ENCODE measurements at regions not wholly inside any gene's neighbourhood (a gene's known extent, or its start where the extent isn't known, plus 50 kb on each side); places are given as distances from the start of the nearest gene placed in this dataset.

DNA sequence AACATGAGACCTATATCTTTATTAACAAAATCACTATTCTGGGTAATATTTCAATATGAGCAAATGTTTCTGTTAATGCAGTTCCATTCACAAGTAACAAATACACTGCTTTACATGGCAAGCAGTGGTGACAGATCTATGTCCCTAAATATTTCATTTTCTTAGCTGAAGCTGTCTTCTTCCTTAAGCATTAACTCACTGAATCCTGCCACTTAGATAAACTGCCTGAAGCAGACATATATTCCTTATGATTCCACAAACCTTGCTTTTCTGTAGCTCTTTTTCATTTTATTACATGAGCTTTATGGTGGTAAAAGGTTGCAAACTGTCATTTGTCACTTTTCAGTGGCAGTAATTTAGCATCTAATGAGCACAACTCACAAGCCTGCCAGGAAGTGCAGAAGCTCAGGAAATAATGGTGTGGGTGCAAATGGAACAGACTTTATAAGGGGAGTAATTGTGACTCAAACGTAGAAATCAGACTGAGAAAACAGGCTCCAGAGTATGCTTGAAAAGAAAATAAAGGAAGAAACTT, 217.2 kb downstream of the XPNPEP1 start:
- TF ChIP-seq, protein P1, sequence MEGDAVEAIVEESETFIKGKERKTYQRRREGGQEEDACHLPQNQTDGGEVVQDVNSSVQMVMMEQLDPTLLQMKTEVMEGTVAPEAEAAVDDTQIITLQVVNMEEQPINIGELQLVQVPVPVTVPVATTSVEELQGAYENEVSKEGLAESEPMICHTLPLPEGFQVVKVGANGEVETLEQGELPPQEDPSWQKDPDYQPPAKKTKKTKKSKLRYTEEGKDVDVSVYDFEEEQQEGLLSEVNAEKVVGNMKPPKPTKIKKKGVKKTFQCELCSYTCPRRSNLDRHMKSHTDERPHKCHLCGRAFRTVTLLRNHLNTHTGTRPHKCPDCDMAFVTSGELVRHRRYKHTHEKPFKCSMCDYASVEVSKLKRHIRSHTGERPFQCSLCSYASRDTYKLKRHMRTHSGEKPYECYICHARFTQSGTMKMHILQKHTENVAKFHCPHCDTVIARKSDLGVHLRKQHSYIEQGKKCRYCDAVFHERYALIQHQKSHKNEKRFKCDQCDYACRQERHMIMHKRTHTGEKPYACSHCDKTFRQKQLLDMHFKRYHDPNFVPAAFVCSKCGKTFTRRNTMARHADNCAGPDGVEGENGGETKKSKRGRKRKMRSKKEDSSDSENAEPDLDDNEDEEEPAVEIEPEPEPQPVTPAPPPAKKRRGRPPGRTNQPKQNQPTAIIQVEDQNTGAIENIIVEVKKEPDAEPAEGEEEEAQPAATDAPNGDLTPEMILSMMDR (conservative IDR thresholded peaks at IDR 0.05; ENCODE audit: control insufficient read depth, insufficient read depth, low read depth, low read length) = no peak
- no peak overlapping the region for H3K4me3 ChIP-seq (ENCODE audit: control insufficient read depth, low read depth, low read length)
- DNase-seq (ENCODE audit: low read depth) = no peak

- no peak for DNase-seq (ENCODE audit: low read depth)
- TF ChIP-seq, protein P1 (conservative IDR thresholded peaks at IDR 0.05; ENCODE audit: control insufficient read depth, insufficient read depth, low read depth, low read length) = no peak
- H3K4me3 ChIP-seq (ENCODE audit: control insufficient read depth, low read depth, low read length) = no peak overlapping the region
These were observed 221.6 kb downstream of the XPNPEP1 start for GRCh38 chr10:109701633-109702215.

DNA sequence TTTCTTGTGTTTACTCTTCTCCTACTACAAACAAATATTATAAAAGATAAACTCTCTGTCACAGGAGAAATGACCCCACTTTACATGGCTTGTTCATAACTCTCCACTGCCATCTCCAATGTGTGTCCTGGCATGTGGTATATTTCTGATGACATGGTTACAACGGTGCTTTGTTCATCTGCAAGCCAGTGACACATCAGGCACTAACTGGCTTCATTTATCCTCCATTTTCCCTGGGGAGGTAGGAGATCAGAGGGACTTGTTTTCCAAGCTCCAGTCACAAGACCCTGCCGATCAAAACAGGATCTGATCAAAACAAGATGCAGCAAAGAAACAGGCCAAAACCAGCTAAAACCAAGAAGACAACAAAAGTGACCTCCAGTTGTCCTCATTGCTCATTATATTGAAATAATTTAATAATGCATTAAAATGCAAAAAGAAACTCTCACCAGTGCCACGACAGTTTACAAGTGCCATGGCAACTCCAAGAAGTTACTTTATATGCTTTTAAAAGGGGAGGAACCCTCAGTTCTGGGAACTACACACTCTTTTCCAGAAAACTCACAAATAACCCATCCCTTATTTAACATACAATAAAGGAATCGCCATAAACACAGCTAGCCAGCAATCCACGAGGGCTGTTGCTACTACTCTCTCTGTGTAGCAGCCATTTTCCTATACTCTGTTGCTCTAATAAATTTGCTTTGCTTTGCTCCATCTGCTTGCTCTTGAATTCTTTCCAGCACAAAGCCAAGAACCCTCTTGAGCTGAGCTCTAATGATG, 224.2 kb downstream of the XPNPEP1 start:
- TF ChIP-seq, protein P1 (conservative IDR thresholded peaks at IDR 0.05; ENCODE audit: control insufficient read depth, insufficient read depth, low read depth, low read length) = no peak
- no peak overlapping the region for H3K4me3 ChIP-seq (ENCODE audit: control insufficient read depth, low read depth, low read length)
- DNase-seq (ENCODE audit: low read depth) = no peak

GRCh38 chr10:109698086-109698485, 225.2 kb downstream of the XPNPEP1 start:
- TF ChIP-seq, protein P1 (conservative IDR thresholded peaks at IDR 0.05; ENCODE audit: control insufficient read depth, insufficient read depth, low read depth, low read length) = no peak
- no peak overlapping the region for H3K4me3 ChIP-seq (ENCODE audit: control insufficient read depth, low read depth, low read length)
- no peak for DNase-seq (ENCODE audit: low read depth)

DNA sequence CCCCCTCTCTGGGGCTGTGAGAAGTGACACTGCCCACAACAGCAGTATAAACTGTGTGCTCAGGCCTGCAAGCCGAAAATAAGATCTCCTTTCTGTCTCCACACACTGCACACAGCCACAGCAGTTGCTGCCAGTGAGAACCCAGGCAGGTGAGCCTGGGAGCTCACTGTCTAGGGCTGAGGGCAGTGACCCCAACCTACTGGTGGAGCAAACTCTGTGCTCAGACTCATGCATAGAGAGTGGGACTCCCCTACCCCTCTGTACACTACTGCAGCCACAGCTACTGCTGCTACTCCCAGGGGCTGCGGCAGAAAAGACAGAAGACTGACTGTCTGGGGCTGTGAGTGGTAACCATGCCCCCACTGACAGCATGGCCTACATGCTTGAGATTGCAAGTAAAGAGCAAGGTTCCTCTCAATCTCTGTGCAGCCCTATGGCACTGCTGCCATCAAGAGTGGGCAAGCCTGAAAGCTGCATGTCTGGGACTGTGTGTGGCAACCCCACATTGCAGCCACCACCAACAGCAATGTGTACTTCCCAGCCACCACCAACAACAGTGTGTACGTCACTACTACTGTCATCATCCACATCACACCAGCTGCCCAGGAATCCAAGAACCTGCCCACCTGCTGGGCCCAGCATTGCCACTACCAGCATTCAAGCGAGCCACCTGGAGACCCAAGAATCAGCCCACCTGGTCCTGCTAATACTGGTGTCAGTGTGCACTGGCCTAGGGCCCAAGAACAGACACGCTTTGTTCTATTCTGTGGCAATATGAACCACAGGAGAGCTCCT, 226.1 kb downstream of the XPNPEP1 start:
- no peak overlapping the region for H3K4me3 ChIP-seq (ENCODE audit: control insufficient read depth, low read depth, low read length)
- no peak for DNase-seq (ENCODE audit: low read depth)
- TF ChIP-seq, protein P1 (conservative IDR thresholded peaks at IDR 0.05; ENCODE audit: control insufficient read depth, insufficient read depth, low read depth, low read length) = no peak

DNA sequence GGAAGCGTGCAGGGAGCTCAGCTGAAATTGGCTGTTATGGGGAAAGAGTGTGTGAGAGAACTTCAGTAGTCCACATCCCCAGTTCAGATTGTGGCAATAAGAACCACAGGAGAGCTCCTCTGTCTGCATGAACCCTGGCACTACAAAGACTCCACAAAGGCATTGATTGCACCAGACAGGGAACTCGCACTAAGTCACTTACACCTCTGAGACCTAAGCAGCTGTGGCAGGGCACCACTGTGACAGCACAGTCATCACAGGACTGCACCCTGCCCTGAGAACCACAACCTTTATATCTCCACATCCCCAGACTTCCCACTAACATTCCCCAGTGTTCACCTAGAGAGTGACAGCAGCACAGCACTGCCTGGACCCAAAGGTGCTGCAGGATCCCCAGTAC, 226.8 kb downstream of the XPNPEP1 start:
- H3K4me3 ChIP-seq (ENCODE audit: control insufficient read depth, low read depth, low read length) = no peak overlapping the region
- no peak for DNase-seq (ENCODE audit: low read depth)
- TF ChIP-seq, protein P1 (conservative IDR thresholded peaks at IDR 0.05; ENCODE audit: control insufficient read depth, insufficient read depth, low read depth, low read length) = no peak

Measured in fibroblast of mammary gland (primary cell).